Panc1 (cell line): ENCODE measurements at regions not wholly inside any gene's neighbourhood (a gene's known extent, or its start where the extent isn't known, plus 50 kb on each side); places are given as distances from the start of the nearest gene placed in this dataset.

ENCODE experiments used
- POLR2AphosphoS5 ChIP-seq: IDR thresholded peaks from 2 replicates; pipeline ENCODE4 v1.6.1; 2012; ENCODE audit warnings: mild to moderate bottlenecking, low read depth, low read length, moderate library complexity
- TCF7L2 ChIP-seq: IDR thresholded peaks from 2 replicates; pipeline ENCODE4 v1.6.1; 2011; ENCODE audit warnings: mild to moderate bottlenecking, low read depth, low read length, inconsistent platforms
- TF ChIP-seq, protein P1 (sequence below): fragments of 450-650 bp; IDR thresholded peaks from 2 replicates; pipeline ENCODE4 v1.5.1; 2017; ENCODE audit warnings: mild to moderate bottlenecking

DNA sequence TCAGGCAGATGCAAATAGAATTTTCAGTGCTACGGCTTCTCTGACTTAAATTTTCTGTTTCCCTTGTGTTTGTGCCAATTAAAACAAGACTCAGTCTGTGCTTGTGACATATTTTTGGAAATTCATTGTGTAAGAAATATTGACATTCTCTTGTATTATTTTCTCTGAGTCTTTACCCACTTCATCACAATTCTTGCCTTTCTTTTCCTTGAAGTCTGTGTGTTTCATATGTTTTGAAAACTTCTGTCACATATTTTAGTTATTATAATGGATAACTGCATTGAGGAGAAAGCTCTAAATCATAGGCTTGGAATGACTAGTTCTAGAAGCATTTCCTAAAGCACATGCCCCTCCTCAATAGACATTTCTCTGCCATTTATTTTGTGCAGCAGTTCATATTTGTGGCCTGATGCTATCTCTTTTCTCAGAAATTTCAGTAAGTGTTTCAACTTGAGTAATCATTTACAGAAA is 206.6 kb downstream of the PALM2AKAP2 start:
- TF ChIP-seq, protein P1, sequence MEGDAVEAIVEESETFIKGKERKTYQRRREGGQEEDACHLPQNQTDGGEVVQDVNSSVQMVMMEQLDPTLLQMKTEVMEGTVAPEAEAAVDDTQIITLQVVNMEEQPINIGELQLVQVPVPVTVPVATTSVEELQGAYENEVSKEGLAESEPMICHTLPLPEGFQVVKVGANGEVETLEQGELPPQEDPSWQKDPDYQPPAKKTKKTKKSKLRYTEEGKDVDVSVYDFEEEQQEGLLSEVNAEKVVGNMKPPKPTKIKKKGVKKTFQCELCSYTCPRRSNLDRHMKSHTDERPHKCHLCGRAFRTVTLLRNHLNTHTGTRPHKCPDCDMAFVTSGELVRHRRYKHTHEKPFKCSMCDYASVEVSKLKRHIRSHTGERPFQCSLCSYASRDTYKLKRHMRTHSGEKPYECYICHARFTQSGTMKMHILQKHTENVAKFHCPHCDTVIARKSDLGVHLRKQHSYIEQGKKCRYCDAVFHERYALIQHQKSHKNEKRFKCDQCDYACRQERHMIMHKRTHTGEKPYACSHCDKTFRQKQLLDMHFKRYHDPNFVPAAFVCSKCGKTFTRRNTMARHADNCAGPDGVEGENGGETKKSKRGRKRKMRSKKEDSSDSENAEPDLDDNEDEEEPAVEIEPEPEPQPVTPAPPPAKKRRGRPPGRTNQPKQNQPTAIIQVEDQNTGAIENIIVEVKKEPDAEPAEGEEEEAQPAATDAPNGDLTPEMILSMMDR, result no peak
- TF ChIP-seq POLR2AphosphoS5, result no peak
- TF ChIP-seq TCF7L2, result no peak
